Fibroblast of skin of back (primary cell): ENCODE measurements at regions not wholly inside any gene's neighbourhood (a gene's known extent, or its start where the extent isn't known, plus 50 kb on each side); places are given as distances from the start of the nearest gene placed in this dataset.
"Not testable (repeated sequence)": the region's sequence is repeated elsewhere in the genome, so short reads cannot be mapped to it uniquely, and the experiment has no call there.

Experiments used
- DNase-seq: peaks from one replicate; pipeline ENCODE4 v3.0.0-alpha.2; 2013

DNA sequence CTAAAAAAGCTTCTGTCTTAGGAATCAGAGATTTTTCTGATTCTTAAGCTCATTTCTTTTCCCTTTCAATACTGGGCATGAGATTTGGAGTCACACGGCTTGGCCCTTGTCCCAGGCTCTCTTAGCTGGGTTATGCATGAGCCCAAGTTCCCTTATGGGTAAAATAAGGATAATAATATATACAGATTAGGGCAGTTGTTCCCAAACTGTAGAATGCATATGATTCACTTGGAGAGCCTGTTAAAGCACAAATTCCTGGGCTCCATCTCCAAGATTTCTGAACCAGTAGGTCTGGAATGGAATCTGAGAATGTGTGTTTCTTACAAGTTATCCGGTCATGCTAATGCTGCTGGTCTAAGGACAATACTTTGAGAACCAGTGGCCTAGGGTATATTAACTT lies 154.0 kb downstream of the REEP3 start:
- peak; percentile 80 for DNase-seq

DNA sequence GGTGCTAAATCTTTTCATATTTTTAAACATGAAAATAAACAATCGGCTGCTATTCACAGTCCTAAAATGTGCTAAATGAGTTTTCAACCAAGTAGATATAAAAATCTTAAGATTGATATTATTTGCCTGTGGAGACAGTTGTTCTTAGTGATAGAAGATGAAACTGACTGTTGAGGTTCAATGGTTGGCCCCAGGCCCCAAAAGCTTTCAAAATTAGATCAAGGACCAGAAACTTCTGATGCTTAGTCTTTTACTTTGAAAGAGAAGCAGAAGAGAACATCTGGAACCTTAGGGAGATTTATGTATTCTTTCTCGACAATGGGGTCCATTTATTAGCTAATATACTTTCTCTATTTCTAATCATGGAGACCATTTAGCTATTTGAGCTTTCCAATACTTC lies 155.8 kb downstream of the REEP3 start:
- no peak for DNase-seq

DNA sequence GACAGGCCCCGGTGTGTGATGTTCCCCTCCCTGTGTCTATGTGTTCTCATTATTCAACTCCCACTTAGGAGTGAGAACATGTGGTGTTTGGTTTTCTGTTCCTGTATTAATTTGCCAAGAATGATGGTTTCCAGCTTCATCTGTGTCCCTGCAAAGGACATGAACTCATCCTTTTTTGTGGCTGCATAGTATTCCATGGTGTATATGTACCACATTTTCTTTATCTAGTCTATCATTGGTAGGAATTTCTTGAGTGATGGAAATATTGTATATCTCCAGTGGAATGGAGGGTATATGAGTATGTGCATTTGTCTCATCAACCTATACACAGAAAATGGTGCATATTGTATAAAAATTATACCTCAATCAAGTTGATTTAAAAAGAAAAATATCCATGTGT lies 159.3 kb downstream of the REEP3 start:
- not testable (repeated sequence) for DNase-seq

DNA sequence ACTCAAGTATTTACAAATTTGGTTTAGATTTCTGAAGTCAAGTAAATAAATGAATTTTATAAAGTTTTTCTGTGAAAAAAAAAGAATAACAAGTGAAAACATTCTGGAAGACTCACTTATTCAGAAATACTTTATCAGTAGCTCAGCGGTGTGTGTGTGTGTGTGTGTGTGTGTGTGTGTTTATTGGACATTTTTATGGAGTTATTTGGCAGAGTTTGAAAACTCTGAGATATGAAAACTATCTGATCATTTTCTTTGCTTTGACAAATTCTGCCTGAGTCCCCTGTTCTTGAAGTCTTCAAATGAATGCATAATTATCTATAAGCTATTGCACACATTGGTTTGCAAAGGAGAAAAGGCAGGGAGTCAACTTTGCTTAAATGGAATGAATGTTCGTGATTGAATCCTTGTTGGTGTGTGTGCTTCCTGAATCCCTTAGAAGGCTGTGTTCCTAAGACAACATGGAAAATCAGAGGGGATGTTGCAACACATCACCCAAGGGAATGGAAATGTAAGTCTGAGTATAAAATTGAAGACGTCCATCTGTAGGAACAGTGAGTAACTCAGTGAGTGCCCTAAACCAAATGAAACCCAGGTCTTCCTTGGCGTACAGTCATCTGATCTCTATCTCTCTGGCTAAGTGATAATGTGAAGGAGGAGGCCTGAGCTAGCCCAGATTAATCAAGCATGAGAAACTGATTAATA lies 160.9 kb downstream of the REEP3 start:
- peak; percentile 93 for DNase-seq

DNA sequence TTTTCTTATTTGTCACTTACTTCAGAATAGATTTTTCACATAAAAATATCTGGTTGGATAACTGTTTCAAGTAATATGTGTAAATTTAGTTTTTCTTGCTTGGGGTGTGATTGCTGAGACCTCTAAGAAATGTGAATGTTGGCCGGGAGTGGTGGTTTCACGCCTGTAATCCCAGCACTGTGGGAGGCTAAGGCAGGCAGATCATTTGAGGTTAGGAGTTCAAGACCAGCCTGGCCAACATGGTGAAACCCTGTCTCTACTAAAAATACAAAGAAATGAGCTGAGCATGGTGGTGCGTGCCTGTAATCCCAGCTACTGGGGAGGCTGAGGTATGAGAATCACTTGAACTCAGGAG lies 161.5 kb downstream of the REEP3 start:
- not testable (repeated sequence) for DNase-seq

DNA sequence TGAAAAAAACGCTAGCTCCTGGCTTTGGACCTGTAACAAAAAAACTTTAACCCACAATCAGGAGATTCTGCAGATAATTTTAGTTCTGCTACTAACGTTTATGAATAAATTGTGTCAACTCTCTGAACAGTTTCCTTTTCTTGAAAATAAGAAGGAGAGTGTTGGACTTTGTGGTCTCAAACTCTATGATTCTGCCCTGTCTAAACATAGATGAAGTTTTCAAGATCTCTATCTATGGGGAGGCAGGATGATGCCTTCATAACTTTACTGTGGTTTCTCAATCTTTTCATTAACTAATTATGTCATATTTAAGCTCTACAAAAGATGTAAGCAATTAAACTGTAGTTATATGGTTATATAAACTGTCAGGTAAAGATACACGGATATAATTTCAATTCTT lies 162.0 kb downstream of the REEP3 start:
- no peak for DNase-seq

DNA sequence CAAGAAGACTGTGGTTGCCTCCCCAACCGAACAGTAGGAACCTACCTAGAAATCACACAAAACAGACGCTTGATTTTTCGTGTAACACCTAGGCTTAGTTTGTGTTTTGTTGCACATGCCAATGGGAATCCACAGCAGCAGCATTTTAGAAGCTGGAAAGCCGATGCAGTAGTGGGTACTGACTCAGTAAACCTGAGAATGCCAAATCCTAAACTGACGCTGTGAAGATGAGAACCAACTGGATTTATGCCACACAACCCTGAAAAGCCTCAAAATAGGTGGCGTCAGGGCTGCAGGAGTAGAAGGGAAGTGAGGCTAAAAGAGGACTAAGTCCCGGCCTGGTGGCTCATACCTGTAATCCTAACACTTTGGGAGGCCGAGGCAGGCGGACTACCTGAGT lies 162.5 kb downstream of the REEP3 start:
- DNase-seq = no peak

DNA sequence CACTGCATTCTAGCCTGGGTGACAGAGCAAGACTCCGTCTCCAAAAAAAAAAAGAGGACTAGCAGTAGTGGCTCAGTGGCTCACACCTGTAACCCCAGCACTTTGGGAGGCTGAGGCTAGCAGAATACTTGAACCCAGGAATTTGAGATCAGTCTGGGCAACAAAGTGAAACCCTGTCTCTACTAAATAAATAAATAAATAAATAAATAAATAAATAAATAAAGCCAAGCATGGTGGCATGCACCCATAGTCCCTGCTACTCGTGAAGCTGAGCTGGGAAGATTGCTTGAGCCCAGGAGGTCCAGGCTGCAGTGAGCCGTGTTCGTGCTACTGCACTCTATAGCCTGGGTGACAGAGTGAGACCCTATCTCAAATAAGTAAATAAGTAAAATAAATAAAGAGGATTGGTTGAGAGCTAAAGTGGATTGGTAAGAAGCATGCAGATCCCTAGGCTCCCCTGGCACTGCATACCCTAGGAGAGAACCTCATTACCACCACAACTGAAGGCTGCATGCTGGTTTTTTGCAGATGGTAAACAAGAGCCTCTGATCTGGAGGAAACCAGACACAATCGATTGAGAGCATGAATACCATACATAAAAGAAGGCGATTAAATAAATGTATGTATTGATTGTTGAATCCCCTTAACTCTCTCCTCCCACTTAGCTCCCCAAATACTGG lies 163.2 kb downstream of the REEP3 start:
- no peak for DNase-seq

DNA sequence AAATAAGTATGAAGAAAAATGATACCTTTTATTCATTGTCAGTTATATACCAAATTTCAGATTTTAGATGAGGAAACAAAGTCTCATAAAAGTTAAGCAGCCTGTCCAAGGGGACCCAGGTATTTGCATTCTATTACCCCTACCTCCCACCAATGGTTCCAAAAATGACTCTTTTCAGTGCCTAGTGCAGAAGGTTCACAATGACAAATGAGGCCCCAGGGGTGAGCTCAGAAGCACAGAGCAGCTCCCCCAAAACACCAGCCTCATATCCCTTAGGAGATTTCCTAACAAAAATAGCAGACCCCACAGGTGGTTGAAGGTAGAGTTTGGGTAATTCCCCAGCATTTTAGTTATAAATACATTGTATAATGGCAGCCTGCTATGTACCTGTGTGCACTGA lies 168.6 kb downstream of the REEP3 start:
- DNase-seq = no peak

DNA sequence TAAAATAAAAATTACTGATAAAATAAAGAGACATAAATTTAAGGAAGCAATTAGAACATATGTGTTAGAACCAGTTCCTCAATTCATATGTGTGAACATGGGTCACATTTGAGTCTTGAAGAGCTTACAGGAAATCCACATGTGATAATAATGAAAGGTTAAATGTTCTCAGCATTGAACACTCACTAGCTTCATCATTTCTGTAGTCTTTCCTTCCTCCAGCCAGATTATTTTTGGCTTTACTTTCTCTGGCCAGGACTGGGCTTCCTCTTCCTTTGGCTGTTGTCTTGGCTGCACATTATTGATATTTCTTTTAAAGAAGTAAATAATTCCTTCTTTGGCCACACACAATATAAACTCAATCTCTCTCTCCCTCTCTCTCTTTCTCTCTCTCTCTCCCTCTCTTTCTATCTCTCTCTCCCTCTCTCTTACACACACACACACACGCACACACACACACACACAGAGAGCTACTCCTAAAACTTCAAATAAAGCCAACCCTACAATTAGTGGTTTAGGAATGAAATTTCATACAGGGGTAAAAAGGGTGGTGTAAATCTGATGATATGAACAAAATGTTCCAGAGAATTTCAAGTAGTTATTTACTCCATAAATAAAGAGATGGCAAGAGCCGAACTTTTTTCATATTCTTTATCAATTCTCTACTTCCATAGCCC lies 171.2 kb downstream of the REEP3 start:
- no peak for DNase-seq

DNA sequence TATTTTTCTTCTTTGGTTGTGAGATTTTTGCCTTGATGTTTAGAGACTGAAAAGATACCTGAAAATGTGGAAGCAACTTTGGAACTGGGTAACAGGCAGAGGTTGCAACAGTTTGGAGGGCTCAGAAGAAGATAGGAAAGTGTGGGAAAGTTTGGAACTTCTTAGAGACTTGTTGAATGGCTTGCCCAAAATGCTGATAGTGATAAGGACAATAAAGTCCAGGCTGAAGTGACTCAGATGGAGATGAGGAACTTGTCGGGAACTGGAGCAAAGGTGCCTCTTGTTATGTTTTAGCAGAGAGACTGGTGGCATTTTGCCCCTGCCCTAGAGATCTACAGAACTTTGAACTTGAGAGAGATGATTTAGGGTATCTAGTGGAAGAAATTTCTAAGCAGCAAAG lies 171.8 kb downstream of the REEP3 start:
- DNase-seq = not testable (repeated sequence)

DNA sequence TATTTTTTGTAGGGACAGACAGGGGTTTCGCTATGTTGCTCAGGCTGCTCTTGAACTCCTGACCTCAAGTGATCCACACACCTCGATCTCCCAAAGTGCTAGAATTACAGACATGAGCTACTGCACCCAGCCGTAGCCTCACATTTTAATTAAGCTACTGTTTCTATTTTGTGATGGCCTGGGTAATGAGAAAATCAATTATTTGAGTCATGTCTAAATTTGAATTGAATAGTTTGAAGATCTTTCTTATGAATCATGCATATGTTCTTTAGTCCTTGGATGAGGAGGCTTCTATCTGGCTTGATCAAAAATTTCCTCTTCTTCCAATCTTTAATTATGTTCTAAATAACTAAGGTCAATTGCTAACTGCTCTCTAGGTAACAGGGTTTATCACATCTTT lies 175.0 kb downstream of the REEP3 start:
- no peak for DNase-seq

DNA sequence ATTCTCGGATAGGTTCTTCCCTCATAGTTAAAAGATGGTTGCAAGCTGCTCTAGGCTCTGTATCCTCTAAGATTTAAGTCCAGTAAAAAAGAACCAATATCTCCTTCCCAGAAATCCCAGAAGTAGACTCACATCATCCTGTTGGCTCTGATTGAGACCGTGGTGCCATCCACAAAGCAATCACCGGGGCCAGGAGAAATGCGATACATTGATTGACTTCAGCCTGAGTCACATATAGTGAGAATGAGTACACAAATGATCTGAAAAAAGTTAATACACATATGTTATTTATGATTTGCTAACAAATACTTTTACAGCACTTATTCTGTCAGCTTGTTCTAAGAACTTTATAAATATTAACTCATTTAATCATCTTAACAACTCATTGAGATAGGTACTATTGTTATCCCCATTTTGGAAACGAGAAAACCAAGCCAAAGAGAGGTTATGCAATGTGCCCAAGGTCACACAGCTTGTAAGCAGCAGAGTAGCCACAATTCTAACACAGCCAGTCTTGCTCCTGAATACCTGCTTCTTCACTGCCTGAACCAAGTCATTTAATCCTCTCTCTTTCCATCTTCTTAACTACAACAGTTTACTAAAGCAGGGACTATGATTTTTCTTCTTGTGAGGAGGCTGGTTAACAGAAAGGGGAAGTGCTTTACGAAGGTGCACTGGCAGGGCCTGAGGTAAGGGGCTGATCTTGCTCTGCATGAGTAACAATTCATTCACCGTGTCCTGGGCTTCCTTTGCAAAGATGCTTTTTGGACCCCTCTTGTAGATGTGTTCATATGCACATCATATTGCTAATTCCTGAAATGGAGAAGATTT lies 177.0 kb downstream of the REEP3 start:
- DNase-seq = no peak

DNA sequence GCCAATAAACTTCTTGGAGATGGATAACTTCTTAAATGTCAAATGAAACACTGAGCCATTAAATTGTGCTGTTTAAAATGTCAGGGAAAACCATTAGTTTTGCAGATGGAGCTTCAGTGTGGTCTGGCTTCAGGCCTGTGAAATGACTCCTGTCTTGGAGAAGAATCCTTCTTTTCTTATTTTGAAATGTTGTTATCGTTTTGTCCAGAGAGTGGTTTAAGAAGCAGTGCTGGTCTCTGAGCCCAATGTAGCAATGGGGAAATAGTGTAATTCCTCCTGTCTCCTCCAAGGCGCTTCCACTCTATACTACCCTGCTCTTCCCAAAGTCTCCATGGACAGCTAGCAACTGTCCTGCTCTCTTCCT lies 177.6 kb downstream of the REEP3 start:
- no peak for DNase-seq

DNA sequence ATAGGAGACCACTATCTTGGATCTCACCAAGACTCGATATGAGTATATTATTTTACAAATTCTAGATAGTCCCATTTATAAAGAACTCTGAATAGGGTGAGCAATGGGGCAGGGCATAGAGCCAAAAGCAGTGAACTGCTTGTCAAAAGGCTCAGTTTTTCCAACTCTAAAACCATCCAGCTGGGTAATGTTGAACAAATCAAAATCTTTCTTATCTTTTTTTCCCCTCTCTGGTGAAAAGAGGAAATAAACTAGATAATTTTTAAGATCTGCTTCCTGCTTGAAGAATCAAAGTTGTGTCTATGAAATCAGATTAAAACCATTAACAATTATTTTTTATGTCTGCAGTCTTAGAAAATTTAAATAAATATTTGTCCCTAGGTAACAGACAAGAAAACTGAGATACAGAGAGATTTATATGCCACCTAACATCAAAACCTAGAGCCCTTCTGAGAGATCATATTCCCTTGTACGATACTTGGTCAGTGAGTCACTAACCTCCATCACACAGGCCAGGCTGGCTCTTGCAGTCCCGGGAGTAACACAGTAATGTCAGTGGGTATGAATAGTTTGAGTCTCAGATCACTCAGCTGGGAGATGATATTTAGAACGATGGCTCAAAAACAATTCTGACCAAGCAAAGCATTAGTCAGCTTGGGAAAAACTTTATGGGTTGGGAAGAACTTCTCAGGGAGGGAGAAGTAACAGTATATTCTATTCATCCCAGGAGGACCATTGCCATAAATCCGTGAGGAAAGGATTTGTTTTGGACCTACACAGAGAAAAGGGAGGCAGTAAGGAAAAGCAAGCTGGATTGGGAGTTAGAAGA lies 178.8 kb downstream of the REEP3 start:
- peak; percentile 99 for DNase-seq

DNA sequence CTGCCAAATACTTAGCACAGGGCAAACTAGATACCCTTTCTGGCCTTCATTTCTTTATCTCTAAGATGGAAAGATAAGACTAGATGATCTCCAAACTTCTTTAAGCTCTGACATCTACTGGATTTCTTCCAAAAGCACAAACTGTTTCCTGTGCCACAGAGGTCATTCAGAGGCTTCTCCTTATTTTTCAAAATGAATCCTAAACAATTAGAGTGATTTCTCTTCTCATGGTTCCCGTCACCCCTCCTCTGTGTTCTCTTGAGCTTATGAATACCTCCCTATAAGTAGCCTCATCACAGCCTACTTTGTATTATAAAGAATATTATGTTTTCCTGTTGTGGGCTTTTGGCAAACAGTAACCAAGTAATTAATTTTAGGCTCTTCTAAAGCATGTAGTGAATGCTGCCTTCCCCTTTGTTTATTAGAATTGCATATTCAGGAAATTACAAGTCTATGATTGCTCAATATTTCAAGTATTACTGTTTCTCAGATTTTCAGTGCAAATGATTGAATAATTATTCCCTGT lies 179.5 kb downstream of the REEP3 start:
- no peak for DNase-seq

DNA sequence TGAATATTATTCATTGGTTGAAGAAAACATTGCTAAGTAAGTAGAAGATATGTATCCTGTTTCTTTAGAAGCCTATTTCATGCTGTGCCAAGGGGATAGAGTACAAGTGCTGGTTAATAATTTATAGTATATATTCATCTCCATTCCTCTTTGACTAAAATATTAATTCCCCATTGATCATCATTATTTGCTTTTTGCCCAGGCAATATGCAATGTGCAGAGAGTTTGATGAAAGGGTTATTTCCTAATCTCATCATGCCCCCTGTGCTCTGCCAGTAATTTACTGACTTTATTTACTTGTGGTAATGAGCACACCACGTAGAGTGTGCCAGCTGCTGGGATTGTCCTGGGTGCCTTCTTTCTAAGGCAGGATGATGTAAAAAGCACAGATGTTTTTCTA lies 180.9 kb downstream of the REEP3 start:
- no peak for DNase-seq

DNA sequence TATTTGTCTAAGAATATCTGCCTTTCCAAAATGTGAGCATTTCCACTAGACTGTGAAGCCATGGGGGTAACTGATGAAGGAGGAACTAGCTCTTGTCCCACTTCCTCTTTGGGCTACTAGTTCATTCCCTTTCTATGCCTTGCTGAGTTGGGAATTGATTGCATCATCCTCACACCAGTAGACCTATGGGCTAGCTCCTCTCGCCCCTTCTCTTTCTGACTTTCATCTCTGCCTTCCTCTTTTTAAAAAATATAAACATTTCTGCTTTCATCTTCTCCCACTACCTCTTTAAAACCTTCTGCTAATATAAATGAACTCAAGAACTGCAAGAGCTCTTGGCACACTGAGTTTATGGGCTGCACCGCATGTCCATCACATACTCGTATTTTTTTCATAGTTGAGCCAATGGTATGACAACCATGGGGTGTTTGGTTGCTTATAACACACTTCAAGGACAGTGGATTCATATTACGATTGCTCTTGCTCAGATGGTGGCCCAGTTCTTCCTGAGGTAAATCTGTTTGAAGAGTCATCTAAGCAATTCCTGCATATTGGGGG lies 182.0 kb downstream of the REEP3 start:
- DNase-seq = peak; percentile 59

DNA sequence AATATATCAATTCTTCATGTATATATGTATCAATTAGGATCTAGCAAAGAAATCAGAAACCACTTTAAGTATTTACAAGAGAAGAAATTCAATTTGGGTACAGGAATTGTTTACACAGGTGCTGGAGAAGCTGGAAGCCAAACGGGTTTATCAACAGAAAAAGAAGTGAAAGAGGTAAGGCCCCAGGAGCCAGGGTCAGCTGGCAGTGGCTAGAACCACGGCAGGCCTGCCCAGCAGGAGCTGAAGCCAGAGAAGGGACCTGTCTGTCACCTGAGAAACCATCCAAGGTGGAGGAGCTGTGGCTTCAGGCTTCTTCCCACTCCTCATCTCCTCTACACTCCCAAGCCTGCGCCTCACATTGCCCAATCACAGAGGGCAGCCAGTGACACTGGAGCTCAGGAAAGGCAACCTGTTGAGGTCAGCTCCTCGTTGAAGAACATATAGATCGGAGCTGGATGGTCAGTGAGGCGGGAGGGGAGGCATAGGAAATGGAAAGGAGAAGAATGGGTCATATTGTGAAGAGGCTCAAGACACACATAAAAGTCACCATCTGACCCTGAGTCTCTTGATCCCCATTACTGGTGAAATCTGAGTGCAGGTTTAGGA lies 182.6 kb downstream of the REEP3 start:
- no peak for DNase-seq

DNA sequence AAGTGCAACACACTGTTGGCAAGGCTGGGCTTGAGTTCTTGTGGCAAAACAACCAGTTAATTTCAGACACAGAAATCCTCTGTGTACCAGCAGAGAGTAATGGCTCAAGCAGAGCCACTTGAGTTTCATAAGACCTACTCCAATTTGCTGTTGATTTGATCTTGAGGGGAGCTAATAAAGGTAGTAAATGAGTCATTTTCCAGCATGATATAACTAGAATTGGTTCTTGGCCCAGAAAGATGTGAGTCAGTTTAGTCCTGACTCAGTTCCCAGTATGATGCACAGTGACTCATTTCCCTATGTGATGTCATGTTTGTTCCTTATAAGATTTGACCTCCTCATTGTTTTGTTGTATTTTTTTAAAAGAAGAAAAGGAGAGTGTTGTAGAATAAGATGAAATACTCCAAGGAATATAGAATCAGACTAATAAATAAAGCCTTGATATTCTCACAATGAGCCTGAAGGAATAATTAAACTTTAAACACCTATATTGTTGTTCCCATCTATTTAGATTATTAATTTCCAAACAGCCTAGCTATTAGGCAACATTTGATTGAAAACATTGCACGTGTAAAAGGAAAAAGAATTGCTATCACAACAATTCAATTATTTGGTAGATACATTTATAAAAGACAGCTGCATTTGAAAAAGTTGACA lies 186.2 kb downstream of the REEP3 start:
- DNase-seq = peak; percentile 98

DNA sequence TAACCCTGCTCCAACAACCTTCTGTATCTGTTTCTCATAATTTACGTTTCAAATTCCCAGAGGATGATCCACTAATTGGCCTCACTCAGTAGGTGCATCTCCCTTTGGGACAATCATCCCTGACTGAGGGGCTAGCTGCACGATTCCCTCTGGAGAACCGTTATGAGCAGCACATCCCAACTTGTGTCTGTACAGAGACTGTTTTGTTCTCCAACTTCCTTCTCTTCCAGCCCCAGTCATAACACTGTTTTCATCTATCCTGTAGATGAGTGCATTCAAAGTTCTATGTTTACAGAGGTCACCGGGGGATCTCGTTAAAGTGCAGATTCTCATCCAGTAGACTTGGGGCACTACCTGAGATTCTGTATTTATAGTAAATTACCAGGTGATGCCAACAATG lies 187.2 kb downstream of the REEP3 start:
- no peak for DNase-seq
